ENCODE measurements at regions not wholly inside any gene's neighbourhood (a gene's known extent, or its start where the extent isn't known, plus 50 kb on each side); places are given as distances from the start of the nearest gene placed in this dataset.

DNA sequence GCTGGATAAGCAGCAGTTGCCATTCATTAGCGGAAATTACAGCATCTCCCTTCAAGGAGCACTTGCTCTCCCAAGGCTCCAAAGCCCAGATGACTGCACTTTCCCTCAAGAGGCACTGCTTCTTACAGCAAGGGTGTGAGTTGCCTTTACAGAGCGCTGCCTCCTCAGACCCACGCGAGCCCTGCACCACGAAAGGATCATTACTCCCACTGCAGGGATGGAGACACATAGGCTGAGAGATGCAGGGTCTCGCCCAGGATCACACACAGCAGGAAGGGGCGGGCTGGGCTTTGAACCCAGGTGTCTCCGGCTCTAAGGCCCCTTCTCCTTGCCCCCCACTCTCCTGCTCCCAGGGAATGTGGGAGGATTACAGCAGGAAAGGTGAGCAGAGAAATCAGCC, 405.5 kb downstream of the MATN1 start:
- no peak for DNase-seq (ENCODE audit: low read depth)

DNA sequence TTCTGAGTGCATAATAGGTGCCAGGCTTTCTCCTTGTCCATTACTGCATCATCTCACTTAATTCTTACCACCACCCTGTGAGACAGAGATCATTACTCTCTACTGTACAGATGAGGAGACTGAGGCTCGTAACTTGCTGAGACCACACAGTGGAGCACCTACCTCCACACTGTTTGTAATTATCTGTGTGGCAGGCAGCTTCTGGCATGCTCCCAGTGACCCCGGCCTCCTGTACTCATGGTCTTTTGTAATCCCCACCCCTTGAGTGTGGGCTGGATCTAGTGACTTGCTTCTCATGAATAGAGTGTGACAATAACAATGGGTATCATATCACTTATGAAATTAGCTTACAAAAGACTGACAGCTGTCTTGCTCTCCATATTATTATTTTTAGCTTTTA, 407.3 kb downstream of the MATN1 start:
- H3K4me3 ChIP-seq (ENCODE audit: control insufficient read depth, low read depth, low read length), result no peak overlapping the region
- TF ChIP-seq, protein P1, sequence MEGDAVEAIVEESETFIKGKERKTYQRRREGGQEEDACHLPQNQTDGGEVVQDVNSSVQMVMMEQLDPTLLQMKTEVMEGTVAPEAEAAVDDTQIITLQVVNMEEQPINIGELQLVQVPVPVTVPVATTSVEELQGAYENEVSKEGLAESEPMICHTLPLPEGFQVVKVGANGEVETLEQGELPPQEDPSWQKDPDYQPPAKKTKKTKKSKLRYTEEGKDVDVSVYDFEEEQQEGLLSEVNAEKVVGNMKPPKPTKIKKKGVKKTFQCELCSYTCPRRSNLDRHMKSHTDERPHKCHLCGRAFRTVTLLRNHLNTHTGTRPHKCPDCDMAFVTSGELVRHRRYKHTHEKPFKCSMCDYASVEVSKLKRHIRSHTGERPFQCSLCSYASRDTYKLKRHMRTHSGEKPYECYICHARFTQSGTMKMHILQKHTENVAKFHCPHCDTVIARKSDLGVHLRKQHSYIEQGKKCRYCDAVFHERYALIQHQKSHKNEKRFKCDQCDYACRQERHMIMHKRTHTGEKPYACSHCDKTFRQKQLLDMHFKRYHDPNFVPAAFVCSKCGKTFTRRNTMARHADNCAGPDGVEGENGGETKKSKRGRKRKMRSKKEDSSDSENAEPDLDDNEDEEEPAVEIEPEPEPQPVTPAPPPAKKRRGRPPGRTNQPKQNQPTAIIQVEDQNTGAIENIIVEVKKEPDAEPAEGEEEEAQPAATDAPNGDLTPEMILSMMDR (IDR thresholded peaks at IDR 0.05; ENCODE audit: control insufficient read depth, insufficient read depth, low read depth, low read length, missing control alignments), result no peak
- no peak for DNase-seq (ENCODE audit: low read depth)

More for the DNA sequence above, 405.5 kb downstream of the MATN1 start:
- H3K4me3 ChIP-seq (ENCODE audit: control insufficient read depth, low read depth, low read length), result no peak overlapping the region
- TF ChIP-seq, protein P1 (IDR thresholded peaks at IDR 0.05; ENCODE audit: control insufficient read depth, insufficient read depth, low read depth, low read length, missing control alignments), result no peak

DNA sequence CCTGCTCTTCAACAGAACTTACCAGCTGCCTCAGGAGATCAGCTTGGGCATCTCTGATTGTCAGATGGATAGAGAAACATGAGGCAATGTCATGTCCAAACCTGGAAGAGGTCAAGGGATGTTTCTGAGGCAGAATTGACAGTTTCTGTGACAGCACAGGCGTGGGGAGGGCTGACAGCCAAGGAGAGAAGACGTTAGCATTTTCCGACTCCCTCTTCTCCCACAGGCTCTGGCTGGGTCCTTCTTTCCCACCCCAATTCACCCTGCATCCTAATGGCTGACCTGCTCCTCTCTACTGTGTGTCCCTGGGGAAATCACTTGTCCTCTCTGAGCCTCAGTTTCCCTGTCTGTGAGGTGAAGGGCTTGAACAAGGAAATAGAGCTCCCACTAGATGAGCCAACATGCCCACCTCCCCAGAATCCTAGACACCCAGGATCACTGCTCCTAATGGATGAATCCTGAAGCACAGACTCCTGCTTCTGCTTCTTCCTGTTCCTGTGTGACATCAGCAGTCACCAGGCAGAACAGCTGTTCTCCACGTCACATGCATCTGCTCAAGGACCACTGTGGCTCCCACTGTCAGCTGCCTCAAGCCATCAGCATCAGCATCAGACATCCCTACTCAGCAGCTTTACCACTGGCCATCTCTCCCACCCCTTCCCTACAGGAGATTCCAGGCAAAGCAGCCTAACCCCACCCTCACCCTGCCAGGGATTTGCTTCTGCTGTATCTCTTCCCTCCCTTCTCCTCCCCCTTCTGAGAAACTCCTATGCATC, 408.0 kb downstream of the MATN1 start:
- TF ChIP-seq, protein P1 (IDR thresholded peaks at IDR 0.05; ENCODE audit: control insufficient read depth, insufficient read depth, low read depth, low read length, missing control alignments), result no peak
- no peak for DNase-seq (ENCODE audit: low read depth)
- no peak overlapping the region for H3K4me3 ChIP-seq (ENCODE audit: control insufficient read depth, low read depth, low read length)

DNA sequence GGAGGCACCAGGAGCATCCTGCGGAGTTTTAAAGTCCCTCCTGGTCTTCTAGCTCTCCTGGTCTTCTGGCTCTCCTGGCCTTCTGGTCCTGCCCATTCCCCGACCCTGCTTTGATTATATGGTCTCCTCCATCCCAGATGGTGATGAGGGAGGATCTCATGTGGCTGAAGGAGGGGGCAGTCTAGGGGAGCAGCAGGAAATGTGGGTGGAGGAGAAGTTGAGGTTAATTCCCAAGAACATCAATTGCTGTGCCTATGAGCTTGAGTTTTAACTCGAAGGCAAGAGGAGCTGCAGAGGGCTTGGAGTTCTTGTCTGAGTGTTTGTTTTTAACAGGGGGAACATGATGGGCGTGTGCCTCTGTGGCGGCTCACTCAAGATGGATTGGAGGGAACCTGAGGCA, 408.8 kb downstream of the MATN1 start:
- H3K4me3 ChIP-seq (ENCODE audit: control insufficient read depth, low read depth, low read length), result no peak overlapping the region

DNA sequence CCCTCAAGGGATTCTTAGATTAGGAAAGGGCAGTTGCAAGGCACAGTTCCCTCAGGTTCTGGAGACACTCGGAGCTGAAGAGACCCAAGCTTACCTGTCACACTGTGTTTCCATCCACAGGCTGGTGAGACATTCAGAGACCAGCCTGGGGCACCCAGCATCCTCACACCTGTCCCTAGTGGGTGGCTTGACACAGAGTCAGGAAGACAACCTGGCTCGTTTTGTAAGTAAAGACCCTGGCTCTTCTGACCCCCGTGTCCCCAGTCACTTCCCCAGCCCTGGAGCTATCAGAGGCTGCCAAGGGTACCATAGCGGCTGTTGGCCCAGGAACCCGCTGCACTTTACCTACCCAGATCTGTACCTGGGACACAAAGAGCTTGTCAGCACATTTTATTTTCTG, 409.8 kb downstream of the MATN1 start:
- no peak overlapping the region for H3K4me3 ChIP-seq (ENCODE audit: control insufficient read depth, low read depth, low read length)
- no peak for DNase-seq (ENCODE audit: low read depth)
- TF ChIP-seq, protein P1 (IDR thresholded peaks at IDR 0.05; ENCODE audit: control insufficient read depth, insufficient read depth, low read depth, low read length, missing control alignments), result no peak

More for the DNA sequence above, 408.8 kb downstream of the MATN1 start:
- TF ChIP-seq, protein P1 (IDR thresholded peaks at IDR 0.05; ENCODE audit: control insufficient read depth, insufficient read depth, low read depth, low read length, missing control alignments), result no peak
- DNase-seq (ENCODE audit: low read depth), result no peak

DNA sequence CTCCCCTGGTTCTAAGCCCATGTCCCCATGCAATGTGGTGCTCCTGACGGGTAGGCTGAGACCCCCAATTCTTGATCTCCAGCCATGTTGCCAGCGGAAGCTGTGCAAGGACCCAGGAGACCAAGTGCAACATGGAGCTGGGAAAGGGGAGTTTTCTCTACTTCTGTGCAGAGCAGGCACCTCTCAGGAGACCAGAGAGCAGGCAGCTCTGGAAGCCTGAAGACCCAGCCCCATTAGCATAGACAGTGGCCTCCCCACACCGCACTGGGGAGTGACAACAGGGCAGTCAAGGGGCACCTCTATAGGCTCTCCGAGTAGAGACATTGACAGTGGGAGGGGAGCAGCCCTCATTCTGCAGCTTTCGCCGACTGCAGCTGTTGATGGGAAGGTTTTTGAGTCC, 410.2 kb downstream of the MATN1 start:
- H3K4me3 ChIP-seq (ENCODE audit: control insufficient read depth, low read depth, low read length), result no peak overlapping the region
- TF ChIP-seq, protein P1 (IDR thresholded peaks at IDR 0.05; ENCODE audit: control insufficient read depth, insufficient read depth, low read depth, low read length, missing control alignments), result no peak

More for the DNA sequence above, 410.2 kb downstream of the MATN1 start:
- no peak for DNase-seq (ENCODE audit: low read depth)

Measured in AG09309 (cell line).